GM12874 (cell line): ENCODE measurements at regions not wholly inside any gene's neighbourhood (a gene's known extent, or its start where the extent isn't known, plus 50 kb on each side); places are given as distances from the start of the nearest gene placed in this dataset.

Source experiments
- TF ChIP-seq, protein P1 (sequence below): IDR thresholded peaks from 2 replicates; pipeline ENCODE4 v1.5.1; 2011; ENCODE audit warnings: low read depth, mild to moderate bottlenecking, control low read depth, low read length, moderate library complexity; ENCODE audit not compliant: insufficient read depth

DNA sequence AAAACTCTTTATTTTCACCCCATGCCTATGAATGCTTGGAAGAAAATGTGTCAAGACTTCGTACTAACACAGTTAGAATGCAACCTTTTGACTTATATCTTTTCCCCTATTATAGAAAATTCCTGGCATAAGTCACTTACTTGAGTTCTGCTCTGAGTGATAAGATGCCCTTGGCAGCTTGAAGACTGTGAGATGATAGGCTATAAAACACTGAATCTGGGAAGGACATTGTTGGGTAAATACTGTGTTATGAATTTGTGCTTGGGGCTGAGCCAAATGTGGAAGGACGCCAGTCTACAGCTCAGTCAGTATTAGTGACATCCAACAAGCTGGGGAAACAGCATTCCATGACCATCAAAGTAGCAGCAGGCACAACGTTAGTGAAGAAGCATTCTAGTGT is 368.0 kb upstream of the SGCG start:
- TF ChIP-seq, protein P1, sequence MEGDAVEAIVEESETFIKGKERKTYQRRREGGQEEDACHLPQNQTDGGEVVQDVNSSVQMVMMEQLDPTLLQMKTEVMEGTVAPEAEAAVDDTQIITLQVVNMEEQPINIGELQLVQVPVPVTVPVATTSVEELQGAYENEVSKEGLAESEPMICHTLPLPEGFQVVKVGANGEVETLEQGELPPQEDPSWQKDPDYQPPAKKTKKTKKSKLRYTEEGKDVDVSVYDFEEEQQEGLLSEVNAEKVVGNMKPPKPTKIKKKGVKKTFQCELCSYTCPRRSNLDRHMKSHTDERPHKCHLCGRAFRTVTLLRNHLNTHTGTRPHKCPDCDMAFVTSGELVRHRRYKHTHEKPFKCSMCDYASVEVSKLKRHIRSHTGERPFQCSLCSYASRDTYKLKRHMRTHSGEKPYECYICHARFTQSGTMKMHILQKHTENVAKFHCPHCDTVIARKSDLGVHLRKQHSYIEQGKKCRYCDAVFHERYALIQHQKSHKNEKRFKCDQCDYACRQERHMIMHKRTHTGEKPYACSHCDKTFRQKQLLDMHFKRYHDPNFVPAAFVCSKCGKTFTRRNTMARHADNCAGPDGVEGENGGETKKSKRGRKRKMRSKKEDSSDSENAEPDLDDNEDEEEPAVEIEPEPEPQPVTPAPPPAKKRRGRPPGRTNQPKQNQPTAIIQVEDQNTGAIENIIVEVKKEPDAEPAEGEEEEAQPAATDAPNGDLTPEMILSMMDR, result no peak

DNA sequence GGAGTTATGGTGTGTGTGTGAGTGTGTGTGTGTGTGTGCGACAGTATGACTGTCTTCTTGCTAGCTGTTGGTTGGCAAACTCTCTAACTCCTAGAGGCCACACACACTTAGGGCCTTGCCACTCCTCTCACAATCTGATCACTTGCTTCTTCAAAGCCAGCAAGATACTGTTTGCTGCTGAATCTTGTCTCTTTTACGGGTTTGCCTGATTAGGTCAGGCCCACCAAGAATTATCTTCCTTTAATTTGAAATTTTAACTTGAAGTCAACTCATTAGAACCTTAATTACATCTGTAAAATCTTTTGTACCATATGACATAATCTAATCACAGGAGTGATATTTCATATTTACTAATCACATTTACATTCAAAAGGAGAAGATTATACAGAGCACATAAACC is 359.2 kb upstream of the SGCG start:
- TF ChIP-seq, protein P1, result no peak

DNA sequence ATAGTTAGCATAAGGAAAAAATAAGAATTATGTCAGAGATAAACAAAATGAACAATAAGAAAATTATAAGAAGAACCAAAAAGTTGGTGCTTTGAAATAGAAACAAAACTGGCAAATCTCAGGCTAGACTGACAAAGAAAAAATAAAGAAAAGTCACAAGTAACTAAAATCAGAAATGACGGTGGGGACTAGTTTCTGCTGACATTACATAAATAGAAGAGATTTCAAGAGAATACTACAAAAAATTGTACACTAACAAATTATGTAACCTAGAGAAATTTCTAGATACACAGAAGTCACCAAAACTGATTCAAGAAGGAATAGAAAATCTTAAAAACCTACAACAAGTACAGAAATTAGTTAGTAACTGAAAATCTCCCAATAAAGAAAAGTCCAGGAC is 355.6 kb upstream of the SGCG start:
- TF ChIP-seq, protein P1, result no peak

DNA sequence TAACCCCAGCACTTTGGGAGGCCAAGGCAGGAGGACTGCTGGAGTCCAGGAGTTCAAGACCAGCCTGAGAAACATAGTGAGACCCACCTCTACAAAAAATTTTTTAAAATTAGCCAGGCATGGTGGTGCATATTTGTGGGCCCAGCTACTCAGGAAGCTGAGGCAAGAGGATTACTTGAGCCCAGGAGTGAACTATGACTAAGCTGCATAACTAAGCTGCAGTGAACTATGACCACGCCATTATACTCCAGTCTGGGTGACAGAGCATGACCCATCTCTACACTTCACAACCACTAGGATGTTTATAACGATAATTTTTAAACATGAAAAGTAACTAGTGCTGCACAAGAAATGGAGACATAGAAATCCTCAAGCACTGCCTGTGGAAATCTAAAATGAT is 352.7 kb upstream of the SGCG start:
- TF ChIP-seq, protein P1, result no peak

DNA sequence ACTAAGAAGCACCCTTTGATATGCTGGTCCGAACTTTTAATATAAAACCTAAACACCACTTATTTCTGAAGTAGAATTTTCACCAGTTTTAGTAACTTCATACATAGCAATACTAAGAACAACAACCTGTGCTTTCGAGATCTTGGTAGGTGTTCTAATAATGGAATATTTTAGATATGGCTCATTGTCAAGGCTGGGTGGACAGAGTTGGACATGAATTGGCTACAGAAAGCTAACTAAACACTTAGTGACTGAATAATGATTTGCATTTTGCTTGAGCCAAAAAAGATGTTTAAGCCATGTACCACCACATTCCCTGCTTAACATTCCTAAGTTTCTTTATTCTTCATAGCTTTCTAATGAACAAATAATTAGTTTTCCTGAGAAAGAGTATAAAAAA is 344.3 kb upstream of the SGCG start:
- TF ChIP-seq, protein P1, result no peak

DNA sequence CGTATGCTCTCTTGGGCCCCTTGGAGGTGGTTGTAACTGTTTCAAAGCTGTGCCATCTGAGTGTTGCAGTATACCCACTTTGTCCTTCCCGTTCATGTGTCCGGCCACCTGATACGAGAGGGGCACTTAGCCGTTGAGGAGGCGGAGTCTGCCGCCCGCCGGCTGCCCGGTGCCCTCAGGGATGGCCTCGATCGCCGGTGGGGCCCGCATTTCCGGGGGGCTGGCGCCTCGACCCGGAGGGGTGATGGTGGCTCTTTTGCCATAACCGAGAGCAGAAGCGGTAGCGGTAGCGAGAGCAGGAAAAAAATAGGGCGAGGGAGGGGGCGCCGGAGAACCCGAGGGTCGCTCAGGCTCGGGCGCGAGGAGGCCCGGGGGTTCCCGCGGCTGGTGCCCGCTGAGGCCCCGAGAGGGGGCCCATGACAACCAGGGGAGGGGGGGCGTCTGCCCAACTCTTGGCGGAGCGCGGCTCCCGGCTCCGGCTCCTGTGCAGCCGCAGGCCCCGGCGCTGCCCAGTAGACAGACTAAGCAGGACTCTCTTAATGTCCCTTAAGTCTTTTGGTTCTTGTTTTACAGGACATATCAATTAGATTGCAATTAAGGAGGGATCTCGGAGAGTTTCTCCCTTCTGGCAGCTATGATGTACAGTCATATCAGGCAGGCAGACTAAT is 342.7 kb upstream of the SGCG start:
- TF ChIP-seq, protein P1, result no peak

DNA sequence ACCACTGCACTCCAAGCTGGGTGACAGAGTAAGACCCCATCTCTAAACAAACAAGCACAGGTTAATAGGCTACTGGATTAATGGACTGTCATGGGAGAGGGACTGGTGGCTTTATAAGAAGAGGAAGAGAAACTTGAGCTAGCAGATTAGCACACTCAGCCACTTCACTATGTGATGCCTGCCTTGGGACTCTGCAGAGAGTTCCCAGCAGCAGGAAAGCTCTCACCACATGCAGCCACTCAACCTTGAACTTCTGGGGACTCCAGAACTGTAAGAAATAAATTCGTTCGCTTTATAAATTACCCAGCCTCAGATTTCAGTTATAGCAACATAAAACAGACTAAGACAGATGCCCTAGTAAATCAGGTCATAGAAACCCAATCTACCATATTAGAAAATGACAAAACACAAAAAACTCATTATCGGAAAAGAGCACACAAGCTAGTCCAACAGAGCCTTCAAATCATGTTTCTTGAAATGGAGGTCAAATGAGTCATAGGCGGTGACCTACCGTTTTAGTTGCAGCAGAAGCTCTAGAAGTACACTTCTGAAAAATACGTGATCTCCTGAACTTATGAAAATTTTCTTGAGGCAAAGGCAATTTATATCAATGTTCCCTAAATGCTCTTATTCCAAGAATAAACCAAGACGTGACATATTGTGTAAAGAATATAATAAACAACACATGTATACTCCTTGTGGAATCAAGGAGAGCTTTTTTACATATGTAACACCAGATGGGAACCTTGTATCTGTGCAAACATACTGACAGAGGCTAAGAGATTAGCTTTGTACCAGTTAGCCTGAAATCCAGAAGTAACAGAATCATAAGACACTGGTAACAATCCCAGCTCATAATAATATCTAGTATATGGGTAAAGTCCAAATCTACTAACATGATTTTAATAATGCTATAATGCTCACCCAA is 340.9 kb upstream of the SGCG start:
- TF ChIP-seq, protein P1, result no peak
